ENCODE measurements at regions not wholly inside any gene's neighbourhood (a gene's known extent, or its start where the extent isn't known, plus 50 kb on each side); places are given as distances from the start of the nearest gene placed in this dataset.
A peak's percentile ranks its signal among the peaks of the same experiment; 100 is the strongest.

- TF ChIP-seq, protein P1, sequence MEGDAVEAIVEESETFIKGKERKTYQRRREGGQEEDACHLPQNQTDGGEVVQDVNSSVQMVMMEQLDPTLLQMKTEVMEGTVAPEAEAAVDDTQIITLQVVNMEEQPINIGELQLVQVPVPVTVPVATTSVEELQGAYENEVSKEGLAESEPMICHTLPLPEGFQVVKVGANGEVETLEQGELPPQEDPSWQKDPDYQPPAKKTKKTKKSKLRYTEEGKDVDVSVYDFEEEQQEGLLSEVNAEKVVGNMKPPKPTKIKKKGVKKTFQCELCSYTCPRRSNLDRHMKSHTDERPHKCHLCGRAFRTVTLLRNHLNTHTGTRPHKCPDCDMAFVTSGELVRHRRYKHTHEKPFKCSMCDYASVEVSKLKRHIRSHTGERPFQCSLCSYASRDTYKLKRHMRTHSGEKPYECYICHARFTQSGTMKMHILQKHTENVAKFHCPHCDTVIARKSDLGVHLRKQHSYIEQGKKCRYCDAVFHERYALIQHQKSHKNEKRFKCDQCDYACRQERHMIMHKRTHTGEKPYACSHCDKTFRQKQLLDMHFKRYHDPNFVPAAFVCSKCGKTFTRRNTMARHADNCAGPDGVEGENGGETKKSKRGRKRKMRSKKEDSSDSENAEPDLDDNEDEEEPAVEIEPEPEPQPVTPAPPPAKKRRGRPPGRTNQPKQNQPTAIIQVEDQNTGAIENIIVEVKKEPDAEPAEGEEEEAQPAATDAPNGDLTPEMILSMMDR (conservative IDR thresholded peaks at IDR 0.05; ENCODE audit: low read depth) = no peak
- DNase-seq (ENCODE audit: low spot score) = no peak
- ChIA-PET POLR2A (ENCODE audit: low non-redundant PET) (no interaction called here), CTCF (interaction anchor here (1.2 kb wide), 1 partner anchor 255 kb away, joined by 5 read pairs; no protein-coding TSS in a partner anchor)
- H3K27ac ChIP-seq = no peak overlapping the region
Measured at GRCh38 chrX:13232484-13232883, 87.4 kb downstream of the ATXN3L start.

- no peak for DNase-seq (ENCODE audit: low spot score)
- ChIA-PET POLR2A (ENCODE audit: low non-redundant PET) (no interaction called here), CTCF (interaction anchor here (0.6 kb wide), 1 partner anchor 250 kb away, joined by 3 read pairs; no protein-coding TSS in a partner anchor)
- no peak overlapping the region for H3K27ac ChIP-seq
- TF ChIP-seq, protein P1 (conservative IDR thresholded peaks at IDR 0.05; ENCODE audit: low read depth) = no peak
Measured at GRCh38 chrX:13226214-13226613, 93.6 kb downstream of the ATXN3L start.

DNA sequence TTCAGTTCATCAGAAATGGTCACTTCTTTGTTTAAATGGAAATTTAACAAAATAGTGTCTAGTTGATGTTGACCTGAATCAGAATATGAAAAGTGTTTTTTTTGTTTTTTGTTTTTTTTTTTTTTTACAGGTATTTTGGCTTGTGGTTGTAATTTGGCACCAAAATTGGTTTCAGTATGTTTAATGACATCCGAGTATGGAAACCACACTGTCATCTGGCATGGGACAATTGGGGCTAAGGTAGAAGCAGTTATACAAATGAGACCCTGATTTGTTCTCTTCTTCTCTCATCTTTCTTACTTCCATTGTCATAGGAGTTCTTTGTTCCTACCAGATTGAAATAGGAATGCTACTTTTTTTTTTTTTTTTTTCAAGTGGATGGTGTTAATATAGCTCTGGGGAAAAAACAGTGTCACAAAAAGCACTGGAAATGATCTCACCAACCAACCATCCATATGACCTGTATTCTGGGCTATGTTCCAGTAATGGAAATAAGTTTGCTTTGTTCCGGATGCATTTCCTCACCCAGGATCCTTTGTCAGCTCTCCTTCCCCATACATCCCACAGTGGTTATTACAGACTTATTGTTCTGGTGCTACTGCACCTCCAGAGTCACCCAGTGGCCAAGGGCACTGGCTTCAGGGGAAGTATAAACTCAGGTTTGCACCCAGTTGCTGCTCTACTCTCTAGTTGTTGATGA lies 95.8 kb downstream of the ATXN3L start:
- peak; percentile 76 for DNase-seq (ENCODE audit: low spot score)
- CTCF ChIA-PET = interaction anchor here (0.5 to 1.2 kb wide), 4 partner anchors 26 to 252 kb away, joined by 3 to 4 read pairs (median 3); no protein-coding TSS in a partner anchor
- POLR2A ChIA-PET (ENCODE audit: low non-redundant PET) = no interaction called here
- H3K27ac ChIP-seq = no peak overlapping the region
- TF ChIP-seq, protein P1 (conservative IDR thresholded peaks at IDR 0.05; ENCODE audit: low read depth) = no peak

- TF ChIP-seq, protein P1 (conservative IDR thresholded peaks at IDR 0.05; ENCODE audit: low read depth) = no peak
- CTCF ChIA-PET = no interaction called here
- peak; percentile 14 for DNase-seq (ENCODE audit: low spot score)
- POLR2A ChIA-PET (ENCODE audit: low non-redundant PET) = no interaction called here
- no peak overlapping the region for H3K27ac ChIP-seq
Measured at GRCh38 chrX:13220916-13221315, 98.9 kb downstream of the ATXN3L start.

DNA sequence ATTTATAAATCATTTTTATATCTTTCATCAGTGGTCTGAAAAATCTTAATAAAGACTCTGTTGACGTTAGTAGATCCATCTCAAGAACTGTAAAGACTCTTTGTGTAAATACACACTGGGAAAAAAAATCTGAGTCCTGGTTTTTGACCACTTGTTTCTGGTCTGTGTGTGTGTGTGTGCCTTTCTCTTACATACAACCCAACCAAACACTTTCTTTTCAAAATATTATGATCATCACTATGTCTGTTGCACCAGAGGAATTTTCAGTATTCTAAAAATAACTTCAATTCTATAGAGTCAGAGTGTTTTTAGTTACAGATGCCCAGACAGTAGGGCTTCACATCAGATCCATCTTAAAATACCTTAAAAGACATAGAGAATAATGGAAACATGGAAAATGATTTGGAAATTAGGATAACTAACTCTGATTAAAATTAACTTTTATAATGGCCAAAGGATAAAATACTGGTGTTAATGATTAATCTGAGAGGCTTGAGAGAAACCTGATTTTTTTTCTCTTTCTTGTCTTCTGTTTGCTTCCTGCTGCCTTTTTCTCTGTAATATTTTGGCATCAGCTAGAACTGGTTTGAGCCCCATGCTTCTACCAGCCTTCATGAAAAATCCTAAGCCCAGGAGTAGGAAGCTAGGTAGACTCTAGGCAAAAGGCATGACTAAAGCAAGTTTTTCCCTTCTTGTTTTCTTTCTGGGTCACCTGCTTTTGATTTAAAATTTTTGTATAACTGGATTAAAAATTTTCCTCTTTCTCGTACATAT lies 99.7 kb downstream of the ATXN3L start:
- ChIA-PET POLR2A (ENCODE audit: low non-redundant PET) (no interaction called here), CTCF (interaction anchor here (0.7 kb wide), 1 partner anchor 110 kb away, joined by 3 read pairs; no protein-coding TSS in a partner anchor)
- TF ChIP-seq, protein P1 (conservative IDR thresholded peaks at IDR 0.05; ENCODE audit: low read depth) = no peak
- H3K27ac ChIP-seq = no peak overlapping the region
- no peak for DNase-seq (ENCODE audit: low spot score)

- TF ChIP-seq, protein P1 (conservative IDR thresholded peaks at IDR 0.05; ENCODE audit: low read depth) = no peak
- no peak for DNase-seq (ENCODE audit: low spot score)
- CTCF ChIA-PET = interaction anchor here (0.6 kb wide), 1 partner anchor 143 kb away, joined by 3 read pairs; no protein-coding TSS in a partner anchor
- POLR2A ChIA-PET (ENCODE audit: low non-redundant PET) = no interaction called here
- H3K27ac ChIP-seq = no peak overlapping the region
Measured at GRCh38 chrX:13218758-13219157, 101.1 kb downstream of the ATXN3L start.
